Activated B cell treated with CpG ODN at 0.5 μM for 24 hours (primary cell): ENCODE measurements at regions not wholly inside any gene's neighbourhood (a gene's known extent, or its start where the extent isn't known, plus 50 kb on each side); places are given as distances from the start of the nearest gene placed in this dataset.

Experiments used
- ATAC-seq: fragments of 200-7000 bp; cut with Tn5 transposase; one replicate; pipeline ENCODE4 v1.10.0; 2021; ENCODE audit warnings: low read depth, mild to moderate bottlenecking, moderate library complexity
- CTCF ChIA-PET: fragments of 350-600 bp; sonication (Branson Sonifier 250); formaldehyde crosslinking; loops from one replicate; lab custom pipeline; 2021; ENCODE audit warnings: antibody characterized with exemption; lab: Charles Lee
- POLR2A ChIA-PET: fragments of 350-600 bp; sonication (Branson Sonifier 250); formaldehyde crosslinking; loops from one replicate; lab custom pipeline; 2021; ENCODE audit warnings: antibody characterized with exemption; lab: Charles Lee
- DNase-seq: peaks from one replicate; pipeline ENCODE4 v3.0.0; 2022
- H3K27ac Mint-ChIP-seq: one replicate; pipeline ENCODE4 v1.8.0; 2020; ENCODE audit warnings: mixed read lengths
- H3K27me3 Mint-ChIP-seq: one replicate; pipeline ENCODE4 v1.8.0; 2021; ENCODE audit warnings: mixed read lengths
- H3K36me3 Mint-ChIP-seq: one replicate; pipeline ENCODE4 v1.8.0; 2021; ENCODE audit warnings: low read depth, mixed read lengths
- H3K4me1 Mint-ChIP-seq: one replicate; pipeline ENCODE4 v1.8.0; 2021; ENCODE audit warnings: mixed read lengths
- H3K4me3 Mint-ChIP-seq: one replicate; pipeline ENCODE4 v1.8.0; 2020; ENCODE audit warnings: mild to moderate bottlenecking, mixed read lengths
- H3K9me3 Mint-ChIP-seq: one replicate; pipeline ENCODE4 v1.8.0; 2020; ENCODE audit warnings: mixed read lengths
- CTCF ChIP-seq: fragments of 200-600 bp; IDR thresholded peaks from one replicate; pipeline ENCODE4 v1.8.0; 2022; ENCODE audit warnings: antibody characterized with exemption, mild to moderate bottlenecking
- intact Hi-C: fragments of 100-400 bp; cut with micrococcal nuclease; formaldehyde crosslinking; loops from one replicate; pipeline ENCODE4 v1.15.1; 2024

- CTCF ChIA-PET = no interaction called here
- POLR2A ChIA-PET = no interaction called here
These were observed 76.8 kb upstream of the CARD11 start for GRCh38 chr7:3120513-3120912.

GRCh38 chr7:3128857-3129490, 85.3 kb upstream of the CARD11 start:
- H3K27ac Mint-ChIP-seq = no peak overlapping the region
- H3K4me1 Mint-ChIP-seq = no peaks in the 10 kb centered on the region
- ChIA-PET POLR2A (no interaction called here), CTCF (no interaction called here)
- no peaks in the 10 kb centered on the region for H3K36me3 Mint-ChIP-seq
- peaks cover 4% of the 10 kb centered on the region for H3K27me3 Mint-ChIP-seq
- intact Hi-C loops = no loop called here
- H3K9me3 Mint-ChIP-seq = peaks cover 4% of the 10 kb centered on the region
- no peak for TF ChIP-seq CTCF
- no peak for DNase-seq
- no peak overlapping the region for H3K4me3 Mint-ChIP-seq
- no peak for ATAC-seq

More at GRCh38 chr7:3120513-3120912, 76.8 kb upstream of the CARD11 start:
- DNase-seq = no peak
- Mint-ChIP-seq H3K27me3 (peaks cover 18% of the 10 kb centered on the region), H3K27ac (no peak overlapping the region), H3K36me3 (no peaks in the 10 kb centered on the region), H3K4me3 (no peak overlapping the region), H3K4me1 (peaks cover 4% of the 10 kb centered on the region), H3K9me3 (peaks cover 4% of the 10 kb centered on the region)
- no peak for ATAC-seq
- intact Hi-C loops = no loop called here
- TF ChIP-seq CTCF = no peak

DNA sequence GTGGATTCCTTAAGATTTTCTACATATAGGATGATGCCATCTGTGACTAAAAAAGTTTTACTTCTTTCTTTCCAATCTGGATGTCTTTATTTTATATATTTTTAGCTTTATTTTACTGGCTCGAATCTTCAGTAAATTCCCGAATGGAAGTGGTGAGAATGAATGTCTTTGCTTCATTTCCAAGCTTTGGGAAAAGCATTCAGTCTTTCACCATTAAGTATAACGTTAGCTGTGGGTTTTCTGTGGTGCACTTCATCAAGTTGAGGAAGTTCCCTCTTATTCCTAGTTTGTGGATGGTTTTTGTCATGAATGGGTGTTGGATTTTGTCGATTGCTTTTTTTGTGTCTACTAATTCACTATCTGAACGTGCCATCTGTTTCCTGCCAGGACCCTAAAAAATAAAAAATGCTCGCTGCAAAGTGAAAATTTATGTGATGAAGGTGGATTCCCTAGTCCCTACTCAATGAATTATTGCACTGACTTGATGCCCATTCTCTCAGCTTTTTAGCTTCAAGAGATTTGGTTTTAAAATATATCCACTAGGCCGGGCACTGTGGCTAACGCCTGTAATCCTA, 90.2 kb upstream of the CARD11 start:
- DNase-seq = no peak
- Mint-ChIP-seq H3K4me3 (no peak overlapping the region), H3K4me1 (no peaks in the 10 kb centered on the region), H3K27ac (no peak overlapping the region), H3K27me3 (peaks cover 5% of the 10 kb centered on the region), H3K36me3 (no peaks in the 10 kb centered on the region), H3K9me3 (peaks cover 4% of the 10 kb centered on the region)
- intact Hi-C loops = no loop called here
- ChIA-PET CTCF (no interaction called here), POLR2A (no interaction called here)
- no peak for TF ChIP-seq CTCF
- no peak for ATAC-seq

GRCh38 chr7:3134745-3135144, 91.1 kb upstream of the CARD11 start:
- Mint-ChIP-seq H3K27me3 (peaks cover 5% of the 10 kb centered on the region), H3K36me3 (no peaks in the 10 kb centered on the region), H3K9me3 (peaks cover 4% of the 10 kb centered on the region), H3K4me3 (no peak overlapping the region), H3K27ac (no peak overlapping the region), H3K4me1 (no peaks in the 10 kb centered on the region)
- intact Hi-C loops = loop anchor here (5.0 kb wide), 1 partner anchor 42 kb away; no protein-coding TSS in a partner anchor
- DNase-seq (no peak), ATAC-seq (no peak)
- TF ChIP-seq CTCF = no peak
- ChIA-PET POLR2A (interaction anchor here (0.6 kb wide), 1 partner anchor 232 kb away, joined by 4 read pairs; no protein-coding TSS in a partner anchor), CTCF (no interaction called here)

GRCh38 chr7:3135626-3136025, 92.0 kb upstream of the CARD11 start:
- Mint-ChIP-seq H3K27me3 (peaks cover 3% of the 10 kb centered on the region), H3K36me3 (no peaks in the 10 kb centered on the region), H3K27ac (no peak overlapping the region), H3K9me3 (peaks cover 2% of the 10 kb centered on the region), H3K4me3 (no peak overlapping the region), H3K4me1 (no peaks in the 10 kb centered on the region)
- DNase-seq (no peak), ATAC-seq (no peak)
- ChIA-PET POLR2A (interaction anchor here (0.7 kb wide), 1 partner anchor 69 kb away, joined by 16 read pairs; no protein-coding TSS in a partner anchor), CTCF (no interaction called here)
- TF ChIP-seq CTCF = no peak
- intact Hi-C loops = loop anchor here (5.0 kb wide), 1 partner anchor 43 kb away; no protein-coding TSS in a partner anchor
